ENCODE measurements at regions not wholly inside any gene's neighbourhood (a gene's known extent, or its start where the extent isn't known, plus 50 kb on each side); places are given as distances from the start of the nearest gene placed in this dataset.

DNA sequence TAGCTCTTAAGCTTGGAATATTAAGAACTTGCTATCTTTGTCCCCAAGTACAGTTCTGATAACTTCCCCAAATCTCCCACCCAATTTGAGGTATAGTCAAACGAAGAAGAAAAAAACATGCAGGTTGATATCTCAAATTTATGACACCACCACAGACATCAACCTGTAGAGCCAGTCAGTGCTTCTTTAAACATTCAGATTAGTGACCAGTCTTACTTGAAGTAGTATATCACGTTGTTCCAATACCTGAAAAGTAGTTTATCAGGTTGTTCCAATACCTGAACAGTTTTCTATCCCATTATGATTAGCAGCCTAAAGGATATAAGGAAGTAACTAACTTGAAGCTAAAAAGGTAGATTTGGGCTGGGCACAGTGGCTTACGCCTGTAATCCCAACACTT lies 85.3 kb downstream of the ALDH8A1 start:
- no peak for FAIRE-seq

More for the DNA sequence above, 85.3 kb downstream of the ALDH8A1 start:
- no peak overlapping the region for H3K4me2 ChIP-seq (ENCODE audit: insufficient read depth in 1 of 2, low read depth in 2 of 2, low read length in 2 of 2)
- no peak overlapping the region for H3K4me3 ChIP-seq (ENCODE audit: extremely low read depth in 1 of 4, insufficient read depth in 2 of 4, low read depth in 3 of 4, low read length in 4 of 4)
- no peak overlapping the region for H2BK12ac ChIP-seq (ENCODE audit: low read depth, low read length)
- ChIA-PET CTCF (ENCODE audit: partially characterized antibody) (interaction anchor here (0.6 to 2.1 kb wide), 6 partner anchors 15 to 698 kb away, joined by 3 to 6 read pairs (median 5); no protein-coding TSS in a partner anchor), POLR2A (ENCODE audit: partially characterized antibody) (no interaction called here)
- no peak overlapping the region for H2BK120ac ChIP-seq (replicated peaks; ENCODE audit: low read depth, low read length)
- no peak for TF ChIP-seq POLR2A (IDR thresholded peaks at IDR 0.05; ENCODE audit: control extremely low read depth in 1 of 2, low read depth in 2 of 2, low read length in 2 of 2)
- TF ChIP-seq, protein P1, sequence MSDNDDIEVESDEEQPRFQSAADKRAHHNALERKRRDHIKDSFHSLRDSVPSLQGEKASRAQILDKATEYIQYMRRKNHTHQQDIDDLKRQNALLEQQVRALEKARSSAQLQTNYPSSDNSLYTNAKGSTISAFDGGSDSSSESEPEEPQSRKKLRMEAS (IDR thresholded peaks at IDR 0.05), result no peak
- TF ChIP-seq CTBP2 (IDR thresholded peaks at IDR 0.05; ENCODE audit: borderline replicate concordance, insufficient read depth, insufficient read length, low read length), result no peak
- TF ChIP-seq SIRT6 (IDR thresholded peaks at IDR 0.05; ENCODE audit: low read length), result no peak
- no peak for TF ChIP-seq ASH2L (IDR thresholded peaks at IDR 0.05; ENCODE audit: low read length)
- no peak for TF ChIP-seq RAD21 (IDR thresholded peaks at IDR 0.05 in 1 of 2, conservative IDR thresholded peaks at IDR 0.05 in 1 of 2; ENCODE audit: low read depth in 2 of 2, low read length in 2 of 2)
- TF ChIP-seq, protein P2, sequence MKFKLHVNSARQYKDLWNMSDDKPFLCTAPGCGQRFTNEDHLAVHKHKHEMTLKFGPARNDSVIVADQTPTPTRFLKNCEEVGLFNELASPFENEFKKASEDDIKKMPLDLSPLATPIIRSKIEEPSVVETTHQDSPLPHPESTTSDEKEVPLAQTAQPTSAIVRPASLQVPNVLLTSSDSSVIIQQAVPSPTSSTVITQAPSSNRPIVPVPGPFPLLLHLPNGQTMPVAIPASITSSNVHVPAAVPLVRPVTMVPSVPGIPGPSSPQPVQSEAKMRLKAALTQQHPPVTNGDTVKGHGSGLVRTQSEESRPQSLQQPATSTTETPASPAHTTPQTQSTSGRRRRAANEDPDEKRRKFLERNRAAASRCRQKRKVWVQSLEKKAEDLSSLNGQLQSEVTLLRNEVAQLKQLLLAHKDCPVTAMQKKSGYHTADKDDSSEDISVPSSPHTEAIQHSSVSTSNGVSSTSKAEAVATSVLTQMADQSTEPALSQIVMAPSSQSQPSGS (IDR thresholded peaks at IDR 0.05; ENCODE audit: low read length), result no peak
- no peak for TF ChIP-seq SIX5 (IDR thresholded peaks at IDR 0.05; ENCODE audit: low read depth, low read length)
- no peak for TF ChIP-seq EGR1 (IDR thresholded peaks at IDR 0.05; ENCODE audit: borderline replicate concordance, low read depth, low read length)
- TF ChIP-seq FOSL1 (IDR thresholded peaks at IDR 0.05; ENCODE audit: insufficient read depth, low read depth, low read length), result no peak
- no peak overlapping the region for H2BK15ac ChIP-seq (ENCODE audit: low read length)
- no peaks in the 10 kb centered on the region for H3K27me3 ChIP-seq (replicated peaks in 1 of 4; ENCODE audit: control insufficient read depth in 3 of 4, extremely low read depth in 1 of 4, insufficient read depth in 3 of 4, low read length in 3 of 4)
- H3K18ac ChIP-seq (ENCODE audit: extremely low read depth, low read length), result no peak overlapping the region
- no peak overlapping the region for H4K91ac ChIP-seq (replicated peaks; ENCODE audit: insufficient read length, low read length)
- DNase-seq (ENCODE audit: low read depth in 1 of 2, low spot score in 2 of 2), result no peak
- H2BK5ac ChIP-seq (ENCODE audit: low read depth, low read length), result no peak overlapping the region
- H3K4ac ChIP-seq (replicated peaks; ENCODE audit: insufficient read length, low read depth, low read length), result no peak overlapping the region
- no peak overlapping the region for H3K27ac ChIP-seq (ENCODE audit: low read depth, low read length)
- H3K9me3 ChIP-seq (ENCODE audit: insufficient read depth in 2 of 2, low read depth in 1 of 2, low read length in 1 of 2), result no peaks in the 10 kb centered on the region
- H3K36me3 ChIP-seq (ENCODE audit: control insufficient read depth in 2 of 4, insufficient read depth in 4 of 4, low read length in 3 of 4), result no peaks in the 10 kb centered on the region
- peaks cover 2% of the 10 kb centered on the region; the same call in 1 of the 2 replicates for H3K23me2 ChIP-seq (ENCODE audit: low read depth, low read length)
- H3K4me1 ChIP-seq (replicated peaks in 1 of 4; ENCODE audit: control insufficient read depth in 3 of 4, insufficient read depth in 4 of 4, low read length in 3 of 4), result no peaks in the 10 kb centered on the region
- no peaks in the 10 kb centered on the region for H4K20me1 ChIP-seq (replicated peaks in 1 of 2; ENCODE audit: control insufficient read depth in 1 of 2, insufficient read depth in 2 of 2, low read length in 2 of 2)
- no peaks in the 10 kb centered on the region for H3K79me1 ChIP-seq (ENCODE audit: low read depth, low read length)
- no peak overlapping the region for H3K9ac ChIP-seq (replicated peaks in 1 of 4; ENCODE audit: extremely low read depth in 1 of 4, low read depth in 3 of 4, low read length in 3 of 4)
- H3K14ac ChIP-seq (ENCODE audit: insufficient read length), result no peak overlapping the region
- no peak overlapping the region for H2AFZ ChIP-seq (ENCODE audit: low read length)
- H2BK20ac ChIP-seq (ENCODE audit: low read length), result no peak overlapping the region
- no peaks in the 10 kb centered on the region for H3K79me2 ChIP-seq (ENCODE audit: control insufficient read depth in 1 of 2, insufficient read depth in 2 of 2, low read length in 2 of 2)
- WGBS, 2 experiments (ENCODE audit: extremely low coverage in 1 of 2, insufficient coverage in 1 of 2, insufficient read length in 1 of 2, insufficient replicate concordance in 2 of 2, low coverage in 1 of 2, low lambda C conversion rate in 2 of 2, missing lambda C conversion rate in 1 of 2), result 83% methylated on average over 3 of the region's 3 CpGs; no CpG with 5 or more reads in 1 of the 2 experiments
- no peak overlapping the region for H2AK5ac ChIP-seq (ENCODE audit: low read depth, low read length)
- no peak overlapping the region for H3K23ac ChIP-seq (ENCODE audit: insufficient read length)
- H4K5ac ChIP-seq (ENCODE audit: insufficient read length, low read depth, low read length), result no peak overlapping the region
- no peak overlapping the region for H3K56ac ChIP-seq (replicated peaks; ENCODE audit: insufficient read length, low read depth, low read length)
- no peak overlapping the region for H4K8ac ChIP-seq (ENCODE audit: extremely low read depth, insufficient read depth, low read length)
